H1 (cell line): ENCODE measurements at regions not wholly inside any gene's neighbourhood (a gene's known extent, or its start where the extent isn't known, plus 50 kb on each side); places are given as distances from the start of the nearest gene placed in this dataset.

Experiments
- CTCF ChIA-PET: fragments of 300-600 bp; sonication (Branson Sonifier 250); formaldehyde crosslinking; loops from one replicate; lab custom pipeline; 2021; ENCODE audit not compliant: partially characterized antibody; lab: Charles Lee
- POLR2A ChIA-PET: fragments of 300-600 bp; sonication (Branson Sonifier 250); formaldehyde crosslinking; loops from one replicate; lab custom pipeline; 2021; ENCODE audit warnings: inconsistent platforms; ENCODE audit not compliant: partially characterized antibody; lab: Charles Lee
- DNase-seq, 2 experiments: peaks; one replicate each; pipeline versions ENCODE4 v3.0.0 to v3.0.0-alpha.2; 2010 to 2022; ENCODE audit warnings: low spot score in 2 of 2, low read depth in 1 of 2, mixed read lengths in 1 of 2
- FAIRE-seq: peaks from 2 replicates; lab custom pipeline; 2011; peaks lifted over from hg19 to GRCh38; lab: Jason Lieb, UNC
- H2AFZ ChIP-seq: 2 replicates; pipeline ENCODE4 v1.8.1; 2012; ENCODE audit warnings: low read length, inconsistent platforms
- H2AK5ac ChIP-seq: 2 replicates; pipeline ENCODE4 v1.6.1; 2013; ENCODE audit warnings: low read depth, low read length
- H2BK120ac ChIP-seq: replicated peaks from 2 replicates; pipeline ENCODE3; 2013; ENCODE audit warnings: low read depth, low read length, inconsistent platforms
- H2BK12ac ChIP-seq: 2 replicates; pipeline ENCODE4 v1.6.1; 2013; ENCODE audit warnings: low read depth, low read length
- H2BK15ac ChIP-seq: 2 replicates; pipeline ENCODE4 v1.6.1; 2013; ENCODE audit warnings: low read length
- H2BK20ac ChIP-seq: 2 replicates; pipeline ENCODE4 v1.6.1; 2013; ENCODE audit warnings: low read length
- H2BK5ac ChIP-seq: 2 replicates; pipeline ENCODE4 v1.6.1; 2013; ENCODE audit warnings: low read depth, low read length
- H3K14ac ChIP-seq: 2 replicates; pipeline ENCODE4 v1.6.1; 2013; ENCODE audit warnings: inconsistent platforms; ENCODE audit not compliant: insufficient read length
- H3K18ac ChIP-seq: 2 replicates; pipeline ENCODE4 v1.6.1; 2013; ENCODE audit warnings: low read length; ENCODE audit errors: extremely low read depth
- H3K23ac ChIP-seq: 2 replicates; pipeline ENCODE4 v1.6.1; 2013; ENCODE audit warnings: inconsistent platforms; ENCODE audit not compliant: insufficient read length
- H3K23me2 ChIP-seq: 2 replicates; pipeline ENCODE4 v1.6.1; 2013; ENCODE audit warnings: low read depth, low read length
- H3K27ac ChIP-seq: 2 replicates; pipeline ENCODE4 v1.6.1; 2011; ENCODE audit warnings: low read depth, low read length, inconsistent platforms
- H3K27me3 ChIP-seq, 4 experiments: replicated peaks in 1 of 4; 1 replicate in 1 of 4; 2 replicates in 3 of 4; pipeline versions ENCODE4 v1.6.1 to v1.8.1; 2011 to 2013; ENCODE audit warnings: low read length in 3 of 4, mild to moderate bottlenecking in 3 of 4, inconsistent platforms in 2 of 4, mixed read lengths in 2 of 4, moderate library complexity in 1 of 4; ENCODE audit not compliant: control insufficient read depth in 3 of 4, insufficient read depth in 3 of 4; ENCODE audit errors: extremely low read depth in 1 of 4
- H3K36me3 ChIP-seq, 4 experiments: 2 replicates each; pipeline versions ENCODE4 v1.6.1 to v1.8.1; 2011 to 2013; ENCODE audit warnings: mild to moderate bottlenecking in 4 of 4, low read length in 3 of 4, moderate library complexity in 2 of 4, control low read depth in 1 of 4, inconsistent platforms in 1 of 4; ENCODE audit not compliant: insufficient read depth in 4 of 4, control insufficient read depth in 2 of 4
- H3K4ac ChIP-seq: replicated peaks from 2 replicates; pipeline ENCODE3; 2013; ENCODE audit warnings: low read length, low read depth, mixed read lengths, inconsistent platforms; ENCODE audit not compliant: insufficient read length
- H3K4me1 ChIP-seq, 4 experiments: replicated peaks in 1 of 4; 1 replicate in 1 of 4; 2 replicates in 3 of 4; pipeline versions ENCODE4 v1.6.1 to v1.8.1; 2011 to 2013; ENCODE audit warnings: low read length in 3 of 4, inconsistent platforms in 2 of 4, mixed read lengths in 1 of 4; ENCODE audit not compliant: insufficient read depth in 4 of 4, control insufficient read depth in 3 of 4
- H3K4me2 ChIP-seq, 2 experiments: 2 replicates each; pipeline versions ENCODE4 v1.6.1 to v1.8.1; 2011 to 2013; ENCODE audit warnings: low read depth in 2 of 2, low read length in 2 of 2, control low read depth in 1 of 2, inconsistent platforms in 1 of 2, mild to moderate bottlenecking in 1 of 2; ENCODE audit not compliant: insufficient read depth in 1 of 2
- H3K4me3 ChIP-seq, 4 experiments: fragments of 200-600, 300-600 bp in 1 of 4; sonication (generic), shearing (Covaris generic), sonication (Bioruptor Twin) in 1 of 4; 2 replicates each; pipeline versions ENCODE4 v1.5.1 to v1.8.1; 2011 to 2016; ENCODE audit warnings: low read length in 4 of 4, low read depth in 3 of 4, control low read depth in 2 of 4, inconsistent platforms in 2 of 4, mild to moderate bottlenecking in 2 of 4, mixed read lengths in 1 of 4, moderate library complexity in 1 of 4; ENCODE audit not compliant: insufficient read depth in 2 of 4; ENCODE audit errors: extremely low read depth in 1 of 4
- H3K56ac ChIP-seq: replicated peaks from 2 replicates; pipeline ENCODE3; 2013; ENCODE audit warnings: low read depth, mild to moderate bottlenecking, mixed read lengths, low read length, inconsistent platforms; ENCODE audit not compliant: insufficient read length
- H3K79me1 ChIP-seq: 2 replicates; pipeline ENCODE4 v1.6.1; 2013; ENCODE audit warnings: low read depth, low read length, control low read depth
- H3K79me2 ChIP-seq, 2 experiments: 2 replicates each; pipeline versions ENCODE4 v1.6.1 to v1.8.1; 2012 to 2013; ENCODE audit warnings: low read length in 2 of 2, mild to moderate bottlenecking in 2 of 2, inconsistent platforms in 1 of 2; ENCODE audit not compliant: insufficient read depth in 2 of 2, control insufficient read depth in 1 of 2
- H3K9ac ChIP-seq, 4 experiments: replicated peaks in 1 of 4; 1 replicate in 1 of 4; 2 replicates in 3 of 4; pipeline versions ENCODE4 v1.6.1 to v1.8.1; 2011 to 2013; ENCODE audit warnings: low read depth in 3 of 4, low read length in 3 of 4, control low read depth in 2 of 4, mild to moderate bottlenecking in 2 of 4, moderate library complexity in 2 of 4, inconsistent platforms in 1 of 4; ENCODE audit errors: extremely low read depth in 1 of 4
- H3K9me3 ChIP-seq, 2 experiments: 2 replicates each; pipeline versions ENCODE4 v1.6.1 to v1.8.1; 2012 to 2013; ENCODE audit warnings: mild to moderate bottlenecking in 2 of 2, moderate library complexity in 2 of 2, control low read depth in 1 of 2, inconsistent platforms in 1 of 2, low read depth in 1 of 2, low read length in 1 of 2, mixed read lengths in 1 of 2; ENCODE audit not compliant: insufficient read depth in 2 of 2
- H4K20me1 ChIP-seq, 2 experiments: replicated peaks in 1 of 2; 2 replicates each; pipeline versions ENCODE3 to v1.8.1; 2011 to 2013; ENCODE audit warnings: inconsistent platforms in 2 of 2, low read length in 2 of 2, mild to moderate bottlenecking in 1 of 2; ENCODE audit not compliant: insufficient read depth in 2 of 2, control insufficient read depth in 1 of 2
- H4K5ac ChIP-seq: 2 replicates; pipeline ENCODE4 v1.6.1; 2013; ENCODE audit warnings: low read length, low read depth, mixed read lengths, inconsistent platforms; ENCODE audit not compliant: insufficient read length
- H4K8ac ChIP-seq: 2 replicates; pipeline ENCODE4 v1.8.0; 2013; ENCODE audit warnings: mild to moderate bottlenecking, moderate library complexity, low read length, inconsistent platforms; ENCODE audit not compliant: insufficient read depth; ENCODE audit errors: extremely low read depth
- H4K91ac ChIP-seq: replicated peaks from 2 replicates; pipeline ENCODE3; 2013; ENCODE audit warnings: low read length, mixed read lengths, inconsistent platforms; ENCODE audit not compliant: insufficient read length
- CEBPB ChIP-seq: IDR thresholded peaks from 2 replicates; pipeline ENCODE4 v1.6.1; 2012; ENCODE audit warnings: low read depth, low read length
- CHD1 ChIP-seq: IDR thresholded peaks from 2 replicates; pipeline ENCODE4 v1.6.1; 2012; ENCODE audit warnings: low read depth, low read length, improper control_type of control experiment
- CHD2 ChIP-seq: IDR thresholded peaks from 2 replicates; pipeline ENCODE4 v1.6.1; 2012; ENCODE audit warnings: low read length, improper control_type of control experiment
- CTBP2 ChIP-seq: IDR thresholded peaks from 2 replicates; pipeline ENCODE4 v1.7.0; 2011; ENCODE audit warnings: borderline replicate concordance, mild to moderate bottlenecking, moderate library complexity, mixed read lengths, low read length; ENCODE audit not compliant: insufficient read depth, insufficient read length
- GTF2F1 ChIP-seq: IDR thresholded peaks from 2 replicates; pipeline ENCODE4 v1.6.1; 2012; ENCODE audit warnings: low read depth, low read length, improper control_type of control experiment, borderline replicate concordance
- HDAC2 ChIP-seq, 2 experiments: fragments of 300-600 bp in 1 of 2; sonication (generic) in 1 of 2; IDR thresholded peaks; 2 replicates each; pipeline ENCODE4 v1.6.1; 2011 to 2012; ENCODE audit warnings: low read depth in 2 of 2, low read length in 2 of 2, mild to moderate bottlenecking in 2 of 2, moderate library complexity in 2 of 2, borderline replicate concordance in 1 of 2, inconsistent platforms in 1 of 2
- JUN ChIP-seq: IDR thresholded peaks from 2 replicates; pipeline ENCODE4 v1.6.1; 2011; ENCODE audit warnings: low read depth, mild to moderate bottlenecking, improper control_type of control experiment, low read length
- POU5F1 ChIP-seq: IDR thresholded peaks from 2 replicates; pipeline ENCODE4 v1.6.1; 2011; ENCODE audit warnings: low read depth, mild to moderate bottlenecking, low read length, moderate library complexity
- RXRA ChIP-seq: IDR thresholded peaks from 2 replicates; pipeline ENCODE4 v1.6.1; 2011; ENCODE audit warnings: low read depth, mild to moderate bottlenecking, low read length, moderate library complexity; ENCODE audit not compliant: insufficient read depth
- SAP30 ChIP-seq: fragments of 300-600 bp; sonication (generic); IDR thresholded peaks from 2 replicates; pipeline ENCODE4 v1.7.1; 2012; ENCODE audit warnings: low read length, moderate library complexity, mild to moderate bottlenecking, inconsistent platforms; ENCODE audit not compliant: insufficient read depth, insufficient replicate concordance
- SIRT6 ChIP-seq: IDR thresholded peaks from one replicate; pipeline ENCODE4 v1.7.1; 2012; ENCODE audit warnings: low read length, inconsistent platforms
- SP2 ChIP-seq: IDR thresholded peaks from 2 replicates; pipeline ENCODE4 v1.6.1; 2012; ENCODE audit warnings: mild to moderate bottlenecking, low read length, inconsistent platforms
- YY1 ChIP-seq: IDR thresholded peaks from 2 replicates; pipeline ENCODE4 v1.6.1; 2011; ENCODE audit warnings: low read depth, mild to moderate bottlenecking, low read length
- ZNF274 ChIP-seq: IDR thresholded peaks from 2 replicates; pipeline ENCODE4 v1.7.0; 2012; ENCODE audit warnings: low read length, borderline replicate concordance; ENCODE audit errors: extremely low read depth
- WGBS, 2 experiments: shearing (Covaris generic) in 1 of 2; methylation state at CpG; one replicate each; pipeline versions ENCODE4 v1.1.6 to v1.1.7; 2013 to 2015; ENCODE audit warnings: low lambda C conversion rate in 2 of 2, mixed read lengths in 2 of 2, inconsistent platforms in 1 of 2, low coverage in 1 of 2, missing lambda C conversion rate in 1 of 2; ENCODE audit not compliant: insufficient replicate concordance in 2 of 2, insufficient coverage in 1 of 2, insufficient read length in 1 of 2; ENCODE audit errors: extremely low coverage in 1 of 2, missing lambda C conversion rate in 1 of 2; 5-methylcytosine and 5-hydroxymethylcytosine counted together

DNA sequence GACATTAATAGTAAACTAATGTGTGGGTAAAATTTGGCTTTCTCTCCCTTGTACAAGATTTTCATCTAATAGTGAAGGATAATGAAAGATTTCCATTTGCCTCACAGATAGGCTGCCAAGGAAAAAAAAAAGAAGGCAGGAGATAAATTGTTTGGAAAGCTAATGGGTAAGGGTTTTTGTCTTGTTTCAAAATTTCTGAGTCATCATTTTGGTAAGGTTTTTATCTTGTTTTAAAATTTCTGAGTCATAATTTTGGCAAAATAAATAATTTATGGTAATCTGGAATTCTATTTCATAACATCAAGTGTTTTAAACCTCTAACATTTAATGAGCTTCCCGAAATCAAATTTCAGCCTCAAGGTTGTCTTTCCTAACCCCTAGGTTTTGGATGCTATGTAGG, 1035.7 kb upstream of the FBXO33 start:
- Histone ChIP-seq H4K91ac (no peak overlapping the region), H3K9ac (no peak overlapping the region), H3K79me2 (no peaks in the 10 kb centered on the region), H3K4me2 (no peak overlapping the region), H2AK5ac (no peak overlapping the region), H2BK15ac (no peak overlapping the region), H2BK120ac (no peak overlapping the region), H4K8ac (no peak overlapping the region), H2BK5ac (no peak overlapping the region), H3K79me1 (no peaks in the 10 kb centered on the region), H4K20me1 (no peaks in the 10 kb centered on the region), H3K56ac (no peak overlapping the region), H3K18ac (no peak overlapping the region), H3K23ac (no peak overlapping the region), H3K23me2 (no peaks in the 10 kb centered on the region), H3K27me3 (no peaks in the 10 kb centered on the region), H3K4me3 (no peak overlapping the region), H3K27ac (no peak overlapping the region), H4K5ac (no peak overlapping the region), H3K4ac (no peak overlapping the region), H3K36me3 (no peaks in the 10 kb centered on the region), H3K4me1 (no peaks in the 10 kb centered on the region), H3K9me3 (peaks cover 28 to 35% of the 10 kb centered on the region in 2 experiments), H3K14ac (no peak overlapping the region), H2BK20ac (no peak overlapping the region), H2BK12ac (no peak overlapping the region), H2AFZ (no peak overlapping the region)
- ChIA-PET POLR2A (no interaction called here), CTCF (no interaction called here)
- 92% methylated on average over 1 of the region's 1 CpG; no CpG with 5 or more reads in 1 of the 2 experiments for WGBS, 2 experiments
- FAIRE-seq (no peak), DNase-seq (no peak)
- TF ChIP-seq SIRT6 = no peak
- TF ChIP-seq SP2 = no peak
- no peak for TF ChIP-seq GTF2F1
- TF ChIP-seq POU5F1 = no peak
- TF ChIP-seq CEBPB = no peak
- no peak for TF ChIP-seq RXRA
- no peak for TF ChIP-seq CHD1
- no peak for TF ChIP-seq CHD2
- TF ChIP-seq YY1 = no peak
- TF ChIP-seq SAP30 = no peak
- no peak for TF ChIP-seq ZNF274
- TF ChIP-seq HDAC2 (IDR thresholded peaks at IDR 0.05; ENCODE audit: borderline replicate concordance in 1 of 2, low read depth in 2 of 2, low read length in 2 of 2) = no peak
- no peak for TF ChIP-seq JUN
- TF ChIP-seq CTBP2 = no peak
